Heart left ventricle (tissue), 13 donors: ENCODE measurements at regions not wholly inside any gene's neighbourhood (a gene's known extent, or its start where the extent isn't known, plus 50 kb on each side); places are given as distances from the start of the nearest gene placed in this dataset.

Experiments used
- POLR2A ChIP-seq, 2 donors: fragments of 450-650 bp; IDR thresholded peaks; one replicate each; pipeline ENCODE4 v1.6.1; 2017; ENCODE audit warnings: antibody characterized with exemption in 2 of 2, mild to moderate bottlenecking in 2 of 2, moderate library complexity in 2 of 2
- TF ChIP-seq, protein P1 (sequence below), 12 donors: fragments of 200-600 bp; sonication (generic) in 4 of 12; IDR thresholded peaks; one replicate each; pipeline versions ENCODE4 v1.5.0 to v1.8.0; 2018 to 2022; ENCODE audit warnings: antibody characterized with exemption in 12 of 12, mild to moderate bottlenecking in 5 of 12
- donor health status: ischemic (EF 13 %, LVEDD 7.1; RV severe dilation, severe dysfunction).
- donor health status: DM: no; HTN: yes; CAD: no.
- donor health status: DM: no; HTN: no; CAD: no.
- donor health status: ischemic (EF 25% LVEDD 6.9; RV normal size, moderate dysfunction).
- donor health status: ischemic (EF 25% LVEDD 5.7; RV mildly dilated, moderate dysfunction).
- donor health status: ischemic (EF 35%, LVEDD 5.7; RV mildly dilated, moderate dysfunction).
- donor health status: nonischemic (EF 11% LVEDD 7.7; RV severe dilation, severe dysfunction).
- donor health status: DM: yes; HTN: yes; CAD: no.
- donor health status: PGD.
- donor health status: ischemic (EF 29% LVEDD 5.4; RV normal size, mild dysfunction).
- donor health status: nonischemic (EF 23%, LVEDD 6.1; RV moderate dilation, normal function).

DNA sequence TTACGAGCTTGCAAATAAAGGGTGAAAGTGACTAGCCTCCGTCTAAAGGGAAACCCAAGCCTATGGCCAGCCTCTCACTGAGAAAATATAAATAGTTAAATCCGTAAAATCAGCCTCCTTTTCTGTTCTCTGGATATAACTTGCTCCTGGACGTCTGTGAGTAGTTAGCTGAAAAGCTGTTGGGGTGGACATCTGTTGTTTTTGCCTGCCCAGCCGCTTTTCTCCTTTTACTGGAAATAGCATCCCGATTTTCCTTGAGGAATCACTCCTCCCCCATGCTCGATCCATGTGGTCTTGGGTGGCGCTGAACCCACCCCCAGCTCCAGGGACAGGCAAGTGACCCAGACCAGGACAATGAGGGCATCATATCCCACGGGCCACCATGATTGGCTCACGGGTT lies 291.5 kb upstream of the ZNF507 start:
- TF ChIP-seq, protein P1, sequence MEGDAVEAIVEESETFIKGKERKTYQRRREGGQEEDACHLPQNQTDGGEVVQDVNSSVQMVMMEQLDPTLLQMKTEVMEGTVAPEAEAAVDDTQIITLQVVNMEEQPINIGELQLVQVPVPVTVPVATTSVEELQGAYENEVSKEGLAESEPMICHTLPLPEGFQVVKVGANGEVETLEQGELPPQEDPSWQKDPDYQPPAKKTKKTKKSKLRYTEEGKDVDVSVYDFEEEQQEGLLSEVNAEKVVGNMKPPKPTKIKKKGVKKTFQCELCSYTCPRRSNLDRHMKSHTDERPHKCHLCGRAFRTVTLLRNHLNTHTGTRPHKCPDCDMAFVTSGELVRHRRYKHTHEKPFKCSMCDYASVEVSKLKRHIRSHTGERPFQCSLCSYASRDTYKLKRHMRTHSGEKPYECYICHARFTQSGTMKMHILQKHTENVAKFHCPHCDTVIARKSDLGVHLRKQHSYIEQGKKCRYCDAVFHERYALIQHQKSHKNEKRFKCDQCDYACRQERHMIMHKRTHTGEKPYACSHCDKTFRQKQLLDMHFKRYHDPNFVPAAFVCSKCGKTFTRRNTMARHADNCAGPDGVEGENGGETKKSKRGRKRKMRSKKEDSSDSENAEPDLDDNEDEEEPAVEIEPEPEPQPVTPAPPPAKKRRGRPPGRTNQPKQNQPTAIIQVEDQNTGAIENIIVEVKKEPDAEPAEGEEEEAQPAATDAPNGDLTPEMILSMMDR (IDR thresholded peaks at IDR 0.05): no peak
- no peak for TF ChIP-seq POLR2A (IDR thresholded peaks at IDR 0.05)
